ENCODE measurements at regions not wholly inside any gene's neighbourhood (a gene's known extent, or its start where the extent isn't known, plus 50 kb on each side); places are given as distances from the start of the nearest gene placed in this dataset.

DNA sequence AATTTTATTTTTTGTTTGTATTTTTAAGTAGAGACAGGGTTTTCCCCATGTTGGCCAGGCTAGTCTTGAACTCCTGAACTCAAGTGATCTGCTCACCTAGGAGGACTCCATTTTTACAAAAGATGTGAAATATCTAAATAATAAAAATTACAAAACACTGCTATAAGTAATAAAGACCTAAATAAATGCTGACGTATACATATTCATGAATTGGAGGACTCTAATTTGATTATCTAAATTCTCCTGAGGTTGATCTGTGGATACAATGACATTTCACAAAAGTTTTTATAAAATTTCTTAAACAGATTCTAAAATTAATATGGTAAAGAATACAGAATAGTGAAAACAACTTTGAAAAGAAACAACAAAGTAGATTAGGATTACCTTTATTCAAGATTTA, 1224.0 kb downstream of the SLC16A7 start:
- no peak for DNase-seq (ENCODE audit: low read depth)
- Histone ChIP-seq H3K27me3 (ENCODE audit: control insufficient read depth, insufficient read depth, low read length) (no peaks in the 10 kb centered on the region), H3K4me3 (ENCODE audit: low read depth, low read length) (no peak overlapping the region), H3K36me3 (ENCODE audit: control insufficient read depth, insufficient read depth, low read length) (no peaks in the 10 kb centered on the region)
- TF ChIP-seq, protein P1, sequence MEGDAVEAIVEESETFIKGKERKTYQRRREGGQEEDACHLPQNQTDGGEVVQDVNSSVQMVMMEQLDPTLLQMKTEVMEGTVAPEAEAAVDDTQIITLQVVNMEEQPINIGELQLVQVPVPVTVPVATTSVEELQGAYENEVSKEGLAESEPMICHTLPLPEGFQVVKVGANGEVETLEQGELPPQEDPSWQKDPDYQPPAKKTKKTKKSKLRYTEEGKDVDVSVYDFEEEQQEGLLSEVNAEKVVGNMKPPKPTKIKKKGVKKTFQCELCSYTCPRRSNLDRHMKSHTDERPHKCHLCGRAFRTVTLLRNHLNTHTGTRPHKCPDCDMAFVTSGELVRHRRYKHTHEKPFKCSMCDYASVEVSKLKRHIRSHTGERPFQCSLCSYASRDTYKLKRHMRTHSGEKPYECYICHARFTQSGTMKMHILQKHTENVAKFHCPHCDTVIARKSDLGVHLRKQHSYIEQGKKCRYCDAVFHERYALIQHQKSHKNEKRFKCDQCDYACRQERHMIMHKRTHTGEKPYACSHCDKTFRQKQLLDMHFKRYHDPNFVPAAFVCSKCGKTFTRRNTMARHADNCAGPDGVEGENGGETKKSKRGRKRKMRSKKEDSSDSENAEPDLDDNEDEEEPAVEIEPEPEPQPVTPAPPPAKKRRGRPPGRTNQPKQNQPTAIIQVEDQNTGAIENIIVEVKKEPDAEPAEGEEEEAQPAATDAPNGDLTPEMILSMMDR (IDR thresholded peaks at IDR 0.05; ENCODE audit: insufficient read depth, low read length, poor library complexity, severe bottlenecking): no peak

DNA sequence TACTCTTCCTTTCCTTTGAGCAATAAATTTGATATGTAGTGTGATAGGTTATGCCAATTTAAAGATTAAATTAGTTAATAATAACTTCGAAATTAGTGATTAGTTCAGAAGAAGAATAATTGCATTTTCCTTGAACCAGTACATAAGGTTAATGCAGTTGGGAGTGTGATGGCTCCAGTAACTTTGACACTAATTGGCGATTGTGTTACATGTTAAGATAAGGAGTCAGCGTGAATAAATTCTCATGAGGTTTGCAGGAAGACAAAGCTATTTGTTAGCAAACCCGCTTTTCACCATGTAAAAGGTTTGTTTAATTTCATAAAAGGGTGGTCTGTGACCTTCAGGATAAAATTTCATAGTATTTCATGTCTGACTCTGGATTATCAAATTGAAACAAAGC, 1226.8 kb downstream of the SLC16A7 start:
- TF ChIP-seq, protein P1 (IDR thresholded peaks at IDR 0.05; ENCODE audit: insufficient read depth, low read length, poor library complexity, severe bottlenecking): no peak
- no peak for DNase-seq (ENCODE audit: low read depth)
- Histone ChIP-seq H3K36me3 (ENCODE audit: control insufficient read depth, insufficient read depth, low read length) (no peaks in the 10 kb centered on the region), H3K27me3 (ENCODE audit: control insufficient read depth, insufficient read depth, low read length) (no peaks in the 10 kb centered on the region), H3K4me3 (ENCODE audit: low read depth, low read length) (no peak overlapping the region)

DNA sequence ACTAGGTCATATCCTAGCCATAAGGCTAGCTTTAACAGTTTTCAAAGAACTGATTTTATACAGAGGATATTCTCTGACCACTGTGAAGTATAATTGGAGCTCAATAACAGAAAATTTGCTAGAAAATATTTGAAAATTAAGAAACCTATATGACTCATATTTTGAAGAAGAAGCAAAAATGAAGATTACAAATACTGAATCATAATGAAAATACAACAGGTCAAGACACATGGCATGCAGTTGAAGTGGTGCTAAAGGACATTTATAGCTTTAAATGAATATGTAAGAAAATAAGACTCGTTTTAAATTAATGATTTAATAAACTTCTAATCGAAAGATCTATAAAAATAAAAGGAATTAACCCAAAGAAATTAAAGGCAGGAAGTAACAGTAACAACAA, 1234.6 kb downstream of the SLC16A7 start:
- Histone ChIP-seq H3K36me3 (ENCODE audit: control insufficient read depth, insufficient read depth, low read length) (no peaks in the 10 kb centered on the region), H3K4me3 (ENCODE audit: low read depth, low read length) (no peak overlapping the region), H3K27me3 (ENCODE audit: control insufficient read depth, insufficient read depth, low read length) (no peaks in the 10 kb centered on the region)
- TF ChIP-seq, protein P1 (IDR thresholded peaks at IDR 0.05; ENCODE audit: insufficient read depth, low read length, poor library complexity, severe bottlenecking): no peak
- DNase-seq (ENCODE audit: low read depth): no peak

DNA sequence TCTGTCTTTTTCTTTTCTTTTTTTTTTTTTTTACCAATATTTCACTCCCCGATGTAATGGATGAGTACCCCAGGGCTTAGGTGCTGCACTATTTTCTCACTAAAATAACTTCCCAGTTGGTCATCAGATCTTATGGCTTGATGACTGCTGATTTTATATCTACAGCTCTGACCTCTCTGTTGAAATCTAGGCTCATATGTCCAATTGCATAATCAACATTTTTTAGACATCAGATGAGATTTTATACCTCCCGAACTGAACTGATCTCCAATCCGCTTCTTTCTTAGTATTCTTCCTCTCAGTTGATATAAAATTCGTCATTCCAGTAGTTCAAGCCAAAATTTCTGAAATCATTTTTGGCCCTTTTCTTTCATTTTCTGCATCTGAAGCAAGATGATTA, 1236.5 kb downstream of the SLC16A7 start:
- Histone ChIP-seq H3K4me3 (ENCODE audit: low read depth, low read length) (no peak overlapping the region), H3K36me3 (ENCODE audit: control insufficient read depth, insufficient read depth, low read length) (no peaks in the 10 kb centered on the region), H3K27me3 (ENCODE audit: control insufficient read depth, insufficient read depth, low read length) (no peaks in the 10 kb centered on the region)
- no peak for DNase-seq (ENCODE audit: low read depth)
- TF ChIP-seq, protein P1 (IDR thresholded peaks at IDR 0.05; ENCODE audit: insufficient read depth, low read length, poor library complexity, severe bottlenecking): no peak

DNA sequence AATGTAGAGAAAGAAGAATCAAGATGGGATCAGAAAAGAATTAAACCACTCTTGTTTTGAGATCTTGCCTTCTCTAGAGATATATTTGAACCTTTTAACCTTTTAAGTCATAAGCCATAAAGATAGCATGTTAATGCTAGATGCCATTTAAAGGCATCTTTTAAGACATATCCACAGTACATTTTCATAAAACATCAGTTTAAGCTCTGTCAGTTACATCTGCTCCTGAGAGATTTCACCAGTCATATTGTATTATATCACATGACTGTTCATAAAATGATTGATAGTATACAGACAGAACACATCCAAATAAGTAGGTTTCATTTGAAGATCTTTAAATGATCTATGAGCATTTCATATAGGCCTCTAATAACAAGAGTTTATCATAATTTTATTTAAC, 1238.5 kb downstream of the SLC16A7 start:
- Histone ChIP-seq H3K27me3 (ENCODE audit: control insufficient read depth, insufficient read depth, low read length) (no peaks in the 10 kb centered on the region), H3K36me3 (ENCODE audit: control insufficient read depth, insufficient read depth, low read length) (no peaks in the 10 kb centered on the region), H3K4me3 (ENCODE audit: low read depth, low read length) (no peak overlapping the region)
- TF ChIP-seq, protein P1 (IDR thresholded peaks at IDR 0.05; ENCODE audit: insufficient read depth, low read length, poor library complexity, severe bottlenecking): no peak
- no peak for DNase-seq (ENCODE audit: low read depth)

DNA sequence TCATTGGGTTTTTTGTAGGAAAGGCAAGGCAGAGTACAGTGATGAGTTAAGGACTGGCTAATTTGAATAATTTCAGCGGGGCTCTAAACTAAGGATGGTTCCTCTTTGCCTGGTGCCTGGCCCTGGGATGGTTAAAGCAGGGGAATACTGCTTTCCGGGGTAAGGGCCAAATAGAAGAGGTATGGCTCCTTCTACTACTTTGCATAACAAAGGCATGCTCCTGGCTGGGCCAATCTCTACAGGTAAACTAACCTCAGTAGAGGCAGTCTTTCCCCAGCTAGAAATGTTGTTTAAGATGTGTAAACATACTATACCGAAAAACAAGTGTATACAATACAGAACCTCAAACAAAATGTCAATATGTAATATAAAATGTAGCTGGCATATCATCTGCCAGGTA, 1239.0 kb downstream of the SLC16A7 start:
- no peak for DNase-seq (ENCODE audit: low read depth)
- Histone ChIP-seq H3K36me3 (ENCODE audit: control insufficient read depth, insufficient read depth, low read length) (no peaks in the 10 kb centered on the region), H3K4me3 (ENCODE audit: low read depth, low read length) (no peak overlapping the region), H3K27me3 (ENCODE audit: control insufficient read depth, insufficient read depth, low read length) (no peaks in the 10 kb centered on the region)
- TF ChIP-seq, protein P1 (IDR thresholded peaks at IDR 0.05; ENCODE audit: insufficient read depth, low read length, poor library complexity, severe bottlenecking): no peak

Data from kidney epithelial cell (primary cell).